SW 1271 (cell line): ENCODE measurements at regions not wholly inside any gene's neighbourhood (a gene's known extent, or its start where the extent isn't known, plus 50 kb on each side); places are given as distances from the start of the nearest gene placed in this dataset.

Source experiments
- DNase-seq, 2 experiments: peaks; one replicate each; lab custom pipeline; 2025; lab: John Stamatoyannopoulos, UW

GRCh38 chr15:59953392-59953883 lies 50.7 kb upstream of the FOXB1 start:
- no peak for DNase-seq

- no peak for DNase-seq
These were observed 51.2 kb upstream of the FOXB1 start for GRCh38 chr15:59952960-59953359.

- no peak for DNase-seq
These were observed 53.3 kb upstream of the FOXB1 start for GRCh38 chr15:59950603-59951388.

GRCh38 chr15:59948924-59949613 lies 55.0 kb upstream of the FOXB1 start:
- no peak for DNase-seq

- no peak for DNase-seq
These were observed 58.0 kb upstream of the FOXB1 start for GRCh38 chr15:59946084-59946483.

- DNase-seq = no peak
These were observed 59.1 kb upstream of the FOXB1 start for GRCh38 chr15:59945036-59945435.

GRCh38 chr15:59941612-59942011 lies 62.5 kb upstream of the FOXB1 start:
- DNase-seq = no peak

GRCh38 chr15:59940928-59941327 lies 63.2 kb upstream of the FOXB1 start:
- no peak for DNase-seq

GRCh38 chr15:59940456-59940855 lies 63.7 kb upstream of the FOXB1 start:
- no peak for DNase-seq

- DNase-seq = no peak
These were observed 67.4 kb upstream of the FOXB1 start for GRCh38 chr15:59936741-59937140.

GRCh38 chr15:59933607-59934006 lies 70.5 kb upstream of the FOXB1 start:
- no peak for DNase-seq

GRCh38 chr15:59931646-59932261 lies 72.4 kb upstream of the FOXB1 start:
- DNase-seq = no peak

GRCh38 chr15:59924812-59925522 lies 79.1 kb upstream of the FOXB1 start:
- no peak for DNase-seq

GRCh38 chr15:59924096-59924495 lies 80.0 kb upstream of the FOXB1 start:
- DNase-seq = no peak

GRCh38 chr15:59923508-59923907 lies 80.6 kb upstream of the FOXB1 start:
- DNase-seq = no peak

GRCh38 chr15:59918994-59919951 lies 84.8 kb upstream of the FOXB1 start:
- no peak for DNase-seq

- DNase-seq = peak; percentile 29 to 65
These were observed 86.5 kb upstream of the FOXB1 start for GRCh38 chr15:59917504-59918157.

GRCh38 chr15:59906046-59906445 lies 98.1 kb upstream of the FOXB1 start:
- DNase-seq = no peak

- no peak for DNase-seq
These were observed 98.9 kb upstream of the FOXB1 start for GRCh38 chr15:59905176-59905575.

GRCh38 chr15:59904450-59905135 lies 99.5 kb upstream of the FOXB1 start:
- no peak for DNase-seq
